Spleen (tissue), 11 donors: ENCODE measurements at regions not wholly inside any gene's neighbourhood (a gene's known extent, or its start where the extent isn't known, plus 50 kb on each side); places are given as distances from the start of the nearest gene placed in this dataset.

Experiments
- DNase-seq: peaks from one replicate; pipeline ENCODE4 v3.0.0-alpha.2; 2020
- H3K27ac ChIP-seq, 8 donors: fragments of 200-600 bp; sonication (generic) in 7 of 8; 1 replicate in 4 of 8; 2 replicates in 4 of 8; pipeline versions ENCODE4 v1.5.0 to v1.8.0; 2016 to 2021; ENCODE audit warnings: inconsistent platforms in 4 of 8, mild to moderate bottlenecking in 4 of 8, moderate library complexity in 1 of 8
- H3K27me3 ChIP-seq, 7 donors: fragments of 200-600 bp; sonication (generic) in 6 of 7; replicated peaks in 1 of 7; 1 replicate in 4 of 7; 2 replicates in 3 of 7; pipeline versions ENCODE4 v1.5.0 to v1.8.0; 2016 to 2021; ENCODE audit warnings: inconsistent platforms in 3 of 7, mild to moderate bottlenecking in 1 of 7
- H3K36me3 ChIP-seq, 6 donors: fragments of 200-600 bp; sonication (generic) in 5 of 6; 1 replicate in 4 of 6; 2 replicates in 2 of 6; pipeline versions ENCODE4 v1.5.0 to v1.8.0; 2016 to 2021; ENCODE audit warnings: inconsistent platforms in 2 of 6
- H3K4me1 ChIP-seq, 6 donors: fragments of 200-600 bp; sonication (generic) in 5 of 6; 1 replicate in 3 of 6; 2 replicates in 3 of 6; pipeline versions ENCODE4 v1.5.0 to v1.8.0; 2016 to 2021; ENCODE audit warnings: inconsistent platforms in 3 of 6
- H3K4me3 ChIP-seq, 8 donors: fragments of 200-600 bp; sonication (generic) in 7 of 8; 1 replicate in 4 of 8; 2 replicates in 4 of 8; pipeline versions ENCODE4 v1.5.0 to v1.8.0; 2016 to 2021; ENCODE audit warnings: inconsistent platforms in 4 of 8, mild to moderate bottlenecking in 4 of 8, moderate library complexity in 2 of 8
- H3K9me3 ChIP-seq, 8 donors: fragments of 200-600 bp; sonication (generic) in 7 of 8; 1 replicate in 4 of 8; 2 replicates in 4 of 8; pipeline versions ENCODE4 v1.5.0 to v1.8.0; 2016 to 2021; ENCODE audit warnings: inconsistent platforms in 4 of 8
- POLR2A ChIP-seq, 3 donors: fragments of 450-650 bp; IDR thresholded peaks; one replicate each; pipeline ENCODE4 v1.5.1; 2017; ENCODE audit warnings: antibody characterized with exemption in 3 of 3, mild to moderate bottlenecking in 1 of 3
- POLR2AphosphoS5 ChIP-seq, 3 donors: sonication (generic); formaldehyde crosslinking; IDR thresholded peaks; one replicate each; pipeline ENCODE4 v1.5.1; 2017; ENCODE audit warnings: antibody characterized with exemption in 3 of 3
- WGBS, 5 donors: extraction: QIAGEN DNeasy Blood & Tissue Kit in 3 of 5; methylation state at CpG; one replicate each; pipeline versions ENCODE4 v1.1.5 to v1.1.7; 2013 to 2018; 5-methylcytosine and 5-hydroxymethylcytosine counted together
- intact Hi-C: fragments of 100-400 bp; cut with DNase I; formaldehyde crosslinking; loops from one replicate; pipeline ENCODE4 v1.15.0; 2023; ENCODE audit warnings: low total_unique reads
- TF ChIP-seq, protein P1 (sequence below), 11 experiments: fragments of 200-600 bp in 7 of 11; fragments of 450-650 bp in 4 of 11; sonication (generic) in 4 of 11; IDR thresholded peaks in 8 of 11; conservative IDR thresholded peaks in 3 of 11; 1 replicate in 7 of 11; 2 replicates in 4 of 11; pipeline versions ENCODE4 v1.4.0 to v1.8.0; 2016 to 2021; ENCODE audit warnings: antibody characterized with exemption in 11 of 11, inconsistent platforms in 4 of 11, mild to moderate bottlenecking in 1 of 11
- donor health status: healthy with polysubstance abuse.
- donor health status: DM: no; HTN: no; CAD: no; lungs with moderate emphysema.
- donor health status: DM: no; HTN: no; CAD: no.
- donor health status: Bipolar disorder and iron deficiency.
- donor health status: healthy.
- donor health status: DM: no; HTN: no; CAD: no.
- donor health status: DM: yes; HTN: yes; CAD: no.

GRCh38 chr1:72848997-72849396 is 566.7 kb upstream of the NEGR1 start:
- H3K4me3 ChIP-seq: no peak overlapping the region
- WGBS, 5 donors: 91 to 97% (median 94%) methylated on average over 3 of the region's 3 CpGs
- DNase-seq: no peak
- no peak overlapping the region for H3K27ac ChIP-seq
- no peaks in the 10 kb centered on the region for H3K9me3 ChIP-seq
- no peaks in the 10 kb centered on the region for H3K4me1 ChIP-seq
- TF ChIP-seq, protein P1, sequence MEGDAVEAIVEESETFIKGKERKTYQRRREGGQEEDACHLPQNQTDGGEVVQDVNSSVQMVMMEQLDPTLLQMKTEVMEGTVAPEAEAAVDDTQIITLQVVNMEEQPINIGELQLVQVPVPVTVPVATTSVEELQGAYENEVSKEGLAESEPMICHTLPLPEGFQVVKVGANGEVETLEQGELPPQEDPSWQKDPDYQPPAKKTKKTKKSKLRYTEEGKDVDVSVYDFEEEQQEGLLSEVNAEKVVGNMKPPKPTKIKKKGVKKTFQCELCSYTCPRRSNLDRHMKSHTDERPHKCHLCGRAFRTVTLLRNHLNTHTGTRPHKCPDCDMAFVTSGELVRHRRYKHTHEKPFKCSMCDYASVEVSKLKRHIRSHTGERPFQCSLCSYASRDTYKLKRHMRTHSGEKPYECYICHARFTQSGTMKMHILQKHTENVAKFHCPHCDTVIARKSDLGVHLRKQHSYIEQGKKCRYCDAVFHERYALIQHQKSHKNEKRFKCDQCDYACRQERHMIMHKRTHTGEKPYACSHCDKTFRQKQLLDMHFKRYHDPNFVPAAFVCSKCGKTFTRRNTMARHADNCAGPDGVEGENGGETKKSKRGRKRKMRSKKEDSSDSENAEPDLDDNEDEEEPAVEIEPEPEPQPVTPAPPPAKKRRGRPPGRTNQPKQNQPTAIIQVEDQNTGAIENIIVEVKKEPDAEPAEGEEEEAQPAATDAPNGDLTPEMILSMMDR (IDR thresholded peaks at IDR 0.05 in 8 of 11, conservative IDR thresholded peaks at IDR 0.05 in 3 of 11): no peak
- TF ChIP-seq POLR2A (IDR thresholded peaks at IDR 0.05) (no peak), POLR2AphosphoS5 (IDR thresholded peaks at IDR 0.05) (no peak)
- no peaks in the 10 kb centered on the region for H3K27me3 ChIP-seq
- H3K36me3 ChIP-seq: no peaks in the 10 kb centered on the region
- intact Hi-C loops: no loop called here

DNA sequence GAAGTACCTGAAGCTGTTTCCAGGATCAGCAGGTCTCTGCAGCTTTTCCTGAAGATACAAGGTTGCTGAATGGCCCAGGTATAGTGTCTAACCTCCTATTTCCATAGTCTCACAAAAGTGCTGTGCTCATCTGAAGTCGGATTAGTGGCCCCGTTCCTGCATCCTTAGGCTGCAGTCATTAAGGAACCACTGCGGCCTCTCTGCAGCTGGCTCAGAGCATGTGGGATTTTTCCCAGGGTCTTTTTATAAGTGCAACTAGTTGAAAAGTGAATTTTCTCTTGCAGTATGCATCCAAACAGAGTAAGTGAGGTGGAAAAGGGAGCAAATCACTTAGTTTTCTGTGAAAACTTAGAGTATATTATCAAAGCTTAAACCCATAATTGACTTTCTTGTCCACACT is 565.3 kb upstream of the NEGR1 start:
- Histone ChIP-seq H3K4me1 (no peaks in the 10 kb centered on the region), H3K4me3 (no peak overlapping the region), H3K9me3 (no peaks in the 10 kb centered on the region), H3K36me3 (no peaks in the 10 kb centered on the region), H3K27me3 (no peaks in the 10 kb centered on the region), H3K27ac (no peak overlapping the region)
- no peak for DNase-seq
- intact Hi-C loops: no loop called here
- 60 to 81% (median 72%) methylated on average over 3 of the region's 3 CpGs for WGBS, 5 donors
- no peak for TF ChIP-seq POLR2A (IDR thresholded peaks at IDR 0.05)
- no peak for TF ChIP-seq POLR2AphosphoS5 (IDR thresholded peaks at IDR 0.05)
- TF ChIP-seq, protein P1 (IDR thresholded peaks at IDR 0.05 in 8 of 11, conservative IDR thresholded peaks at IDR 0.05 in 3 of 11): no peak

GRCh38 chr1:72846476-72847278 is 564.3 kb upstream of the NEGR1 start:
- Histone ChIP-seq H3K27me3 (no peaks in the 10 kb centered on the region), H3K9me3 (no peaks in the 10 kb centered on the region), H3K4me3 (no peak overlapping the region), H3K4me1 (no peaks in the 10 kb centered on the region), H3K27ac (no peak overlapping the region), H3K36me3 (no peaks in the 10 kb centered on the region)
- DNase-seq: no peak
- TF ChIP-seq POLR2AphosphoS5 (IDR thresholded peaks at IDR 0.05): no peak
- TF ChIP-seq POLR2A (IDR thresholded peaks at IDR 0.05): no peak
- TF ChIP-seq, protein P1 (IDR thresholded peaks at IDR 0.05 in 8 of 11, conservative IDR thresholded peaks at IDR 0.05 in 3 of 11): no peak
- intact Hi-C loops: no loop called here
- 35 to 62% (median 53%) methylated on average over 2 of the region's 2 CpGs for WGBS, 5 donors

DNA sequence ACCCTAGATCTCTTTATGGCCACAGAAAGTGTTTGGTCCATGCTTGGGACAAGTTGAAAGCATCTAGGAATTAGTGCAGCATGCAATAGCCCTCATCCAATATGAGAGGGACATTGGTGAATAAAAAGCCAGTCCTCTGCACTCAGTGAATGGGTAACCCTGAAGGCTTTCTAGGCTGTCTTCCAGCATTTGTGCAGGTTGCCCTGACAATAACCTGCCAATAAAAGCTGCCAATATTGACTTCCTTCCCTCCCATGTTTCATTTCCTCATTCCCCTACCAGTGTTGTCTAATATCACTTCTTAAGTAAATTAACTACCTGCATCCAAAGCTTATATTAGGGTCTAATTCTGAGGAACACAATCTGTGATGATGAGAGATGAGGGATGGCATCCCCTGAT is 563.6 kb upstream of the NEGR1 start:
- H3K27ac ChIP-seq: no peak overlapping the region
- H3K4me1 ChIP-seq: no peaks in the 10 kb centered on the region
- no peak overlapping the region for H3K4me3 ChIP-seq
- H3K36me3 ChIP-seq: no peaks in the 10 kb centered on the region
- H3K9me3 ChIP-seq: peaks cover 0 to 1% (median 0%) of the 10 kb centered on the region in 8 donors
- intact Hi-C loops: no loop called here
- TF ChIP-seq, protein P1 (IDR thresholded peaks at IDR 0.05 in 8 of 11, conservative IDR thresholded peaks at IDR 0.05 in 3 of 11): no peak
- DNase-seq: no peak
- H3K27me3 ChIP-seq: no peaks in the 10 kb centered on the region
